NCI-H524 treated with DMSO at 0.1 percent for 48 hours (cell line): ENCODE measurements at regions not wholly inside any gene's neighbourhood (a gene's known extent, or its start where the extent isn't known, plus 50 kb on each side); places are given as distances from the start of the nearest gene placed in this dataset.
A peak's percentile ranks its signal among the peaks of the same experiment; 100 is the strongest.

Experiments used
- DNase-seq: peaks from one replicate; lab custom pipeline; 2025; lab: John Stamatoyannopoulos, UW

DNA sequence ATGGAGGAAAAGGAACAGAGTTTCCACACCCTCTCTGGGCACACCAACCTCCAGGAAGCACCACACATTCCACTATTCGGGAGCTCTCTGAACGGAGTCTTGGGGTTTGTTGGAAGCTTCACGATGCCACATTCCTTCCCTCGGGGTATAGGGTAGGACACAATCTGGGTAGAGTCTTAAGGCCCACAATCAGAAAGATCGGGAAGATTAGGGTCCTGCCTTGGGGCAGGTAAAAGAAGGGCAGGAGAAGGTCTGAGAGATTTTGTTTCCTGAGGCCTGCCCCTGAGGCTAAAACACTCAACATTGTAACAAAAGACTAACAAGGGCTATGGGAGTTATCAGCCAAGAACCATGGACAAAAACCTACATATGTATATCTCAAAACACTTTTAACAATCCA lies 89.2 kb upstream of the RAP2B start:
- no peak for DNase-seq

GRCh38 chr3:153073636-153074035 lies 88.4 kb upstream of the RAP2B start:
- DNase-seq = no peak

DNA sequence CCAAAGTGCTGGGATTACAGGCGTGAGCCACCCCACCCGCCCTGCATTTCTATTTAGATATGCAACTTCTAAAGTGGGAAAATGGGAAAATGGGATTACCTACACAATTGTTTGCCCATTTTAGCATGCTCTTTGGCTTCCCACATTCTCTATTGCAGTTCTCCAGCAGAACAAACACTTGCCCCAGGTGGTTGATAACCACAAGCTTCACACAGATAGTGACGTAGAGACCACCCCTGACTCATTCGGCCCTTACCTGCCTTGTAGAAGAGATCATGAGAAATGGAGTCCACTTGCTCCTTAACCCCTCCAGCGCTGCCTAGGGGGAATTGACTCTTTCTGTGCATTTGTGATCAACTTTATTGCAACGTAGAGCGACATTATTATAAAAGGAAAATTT lies 83.2 kb upstream of the RAP2B start:
- DNase-seq = no peak

- DNase-seq = no peak
Observed at GRCh38 chr3:153079386-153079785, 82.6 kb upstream of the RAP2B start.

GRCh38 chr3:153080778-153081240 lies 81.2 kb upstream of the RAP2B start:
- DNase-seq = peak; percentile 43

DNA sequence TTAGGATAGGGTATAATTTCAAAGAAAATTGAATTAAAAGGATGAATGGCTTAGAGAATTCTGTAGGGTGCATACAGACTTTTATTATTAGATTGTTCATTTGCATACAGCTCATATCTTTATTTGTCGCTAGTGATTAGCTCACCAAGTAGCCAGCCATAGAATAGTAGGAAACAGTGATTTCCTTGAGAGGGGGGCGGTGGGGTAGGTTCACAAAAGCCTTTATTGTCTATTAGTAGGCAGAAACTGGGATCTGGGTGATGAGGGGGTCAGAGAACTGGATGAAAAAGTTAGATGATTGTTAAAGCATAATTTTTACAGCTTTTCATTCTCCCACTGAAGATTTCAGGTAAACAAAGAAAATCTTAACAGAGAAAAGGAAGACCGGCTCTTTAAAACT lies 77.6 kb upstream of the RAP2B start:
- no peak for DNase-seq

DNA sequence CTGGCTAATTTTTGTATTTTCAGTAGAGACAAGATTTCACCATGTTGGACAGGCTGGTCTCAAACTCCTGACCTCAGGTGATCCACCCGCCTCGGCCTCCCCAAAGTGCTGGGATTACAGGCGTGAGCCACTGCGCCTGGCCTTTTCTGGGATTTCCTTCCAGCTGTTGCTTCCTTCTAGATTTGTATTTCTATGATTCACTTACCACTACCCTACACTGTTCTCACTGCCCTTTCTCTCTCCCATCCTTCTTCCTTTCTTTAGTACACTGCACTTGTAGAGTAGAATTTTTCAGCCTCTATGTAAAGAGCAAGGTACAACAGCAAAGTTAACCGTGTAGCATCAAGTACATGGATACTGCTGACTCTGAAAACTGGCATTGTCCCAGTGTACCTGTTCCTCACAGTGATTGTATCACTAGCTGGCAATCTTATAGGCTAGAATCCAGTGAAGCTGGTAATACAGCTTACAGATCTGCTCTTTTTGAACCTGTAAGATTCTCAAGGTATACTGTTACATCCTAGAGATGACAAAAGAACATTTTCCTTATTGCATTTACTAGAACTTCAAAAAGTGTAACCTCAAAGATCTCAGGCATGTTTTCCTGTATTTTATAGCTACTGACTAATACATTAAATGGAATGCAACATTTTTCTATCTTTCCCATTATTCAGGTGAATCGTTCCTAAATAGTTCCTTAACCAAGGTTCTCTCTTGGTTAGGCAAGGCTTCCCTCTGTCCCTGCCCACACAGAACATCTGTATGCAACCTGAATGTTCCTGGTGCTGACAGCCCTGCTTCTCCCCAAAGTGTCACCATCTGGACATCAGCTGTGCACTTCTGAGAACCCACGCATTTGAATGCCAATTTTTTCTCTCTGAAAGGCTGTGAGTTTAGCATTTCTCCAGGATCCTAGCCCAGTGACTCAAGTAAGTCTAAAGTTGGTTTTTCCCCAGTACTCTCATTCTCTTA lies 74.1 kb upstream of the RAP2B start:
- no peak for DNase-seq

GRCh38 chr3:153089620-153090019 lies 72.4 kb upstream of the RAP2B start:
- no peak for DNase-seq

- DNase-seq = no peak
Observed at GRCh38 chr3:153090973-153091372, 71.1 kb upstream of the RAP2B start.

- no peak for DNase-seq
Observed at GRCh38 chr3:153093629-153094028, 68.4 kb upstream of the RAP2B start.

- no peak for DNase-seq
Observed at GRCh38 chr3:153094386-153094785, 67.6 kb upstream of the RAP2B start.

DNA sequence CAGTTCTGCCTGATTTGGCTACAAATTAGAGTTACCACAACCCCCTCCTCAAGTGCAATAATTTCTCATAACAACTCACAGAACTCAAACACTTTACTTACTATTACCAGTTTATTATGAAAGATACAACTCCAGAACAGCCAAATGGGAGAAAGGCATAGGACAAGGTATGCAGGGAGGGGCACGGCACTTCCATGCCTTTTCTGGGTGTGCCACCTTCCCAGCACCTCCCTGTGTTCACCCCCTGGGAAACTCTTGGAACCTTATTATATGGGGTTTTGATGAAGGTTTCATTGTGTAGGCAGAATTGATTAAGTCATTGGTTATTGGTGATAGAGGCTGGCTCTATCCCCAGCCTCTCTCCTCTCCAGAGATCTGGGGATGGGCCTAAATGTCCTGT lies 66.6 kb upstream of the RAP2B start:
- no peak for DNase-seq

DNA sequence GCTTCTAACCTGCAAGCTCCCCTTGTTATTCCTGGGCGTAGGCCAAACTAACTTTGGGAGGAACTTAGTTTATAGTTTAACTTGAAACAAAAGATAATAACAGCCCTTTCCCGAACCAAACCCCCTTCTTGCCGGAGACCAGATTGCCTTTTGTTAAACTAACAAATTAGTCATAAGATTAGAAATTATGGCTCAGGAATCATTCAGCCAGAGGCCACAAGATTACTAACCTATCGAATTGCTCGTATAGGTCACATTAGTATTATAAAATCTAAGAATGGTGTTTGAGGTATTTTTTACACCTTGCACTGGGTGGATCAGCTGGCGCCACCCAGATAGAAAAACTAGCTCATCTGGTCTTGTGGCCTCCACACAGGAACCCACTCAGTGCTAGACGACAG lies 65.3 kb upstream of the RAP2B start:
- no peak for DNase-seq

GRCh38 chr3:153097213-153097612 lies 64.8 kb upstream of the RAP2B start:
- no peak for DNase-seq

GRCh38 chr3:153099131-153099530 lies 62.9 kb upstream of the RAP2B start:
- no peak for DNase-seq

- no peak for DNase-seq
Observed at GRCh38 chr3:153103406-153103945, 58.5 kb upstream of the RAP2B start.

- no peak for DNase-seq
Observed at GRCh38 chr3:153110041-153110440, 52.0 kb upstream of the RAP2B start.

DNA sequence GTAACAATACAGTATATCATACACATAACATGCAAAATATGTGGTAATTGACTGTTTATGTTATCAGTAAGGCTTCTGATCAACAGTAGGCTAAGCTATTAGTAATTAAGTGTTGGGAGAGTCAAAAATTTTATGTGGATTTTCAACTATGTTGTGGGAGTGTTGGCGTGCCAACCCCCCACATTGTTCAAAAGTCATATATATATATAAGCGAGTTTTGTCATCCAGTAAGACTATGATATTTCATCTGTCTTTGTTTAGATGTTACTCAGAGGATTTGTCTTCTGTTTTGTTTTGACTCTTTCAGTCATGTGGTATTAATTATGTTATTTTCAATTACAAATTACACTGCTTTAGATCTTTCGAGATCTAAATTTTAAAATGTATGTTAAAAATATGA lies 51.0 kb upstream of the RAP2B start:
- no peak for DNase-seq
